Hepatocyte (in vitro differentiated cells): ENCODE measurements at regions not wholly inside any gene's neighbourhood (a gene's known extent, or its start where the extent isn't known, plus 50 kb on each side); places are given as distances from the start of the nearest gene placed in this dataset.

ENCODE experiments used
- DNase-seq: peaks from one replicate; pipeline ENCODE4 v3.0.0-alpha.2; 2016; ENCODE audit warnings: low spot score
- H2AFZ ChIP-seq: fragments of 200-600 bp; sonication (generic); 2 replicates; pipeline ENCODE4 v1.6.0; 2016; ENCODE audit warnings: antibody characterized with exemption, mild to moderate bottlenecking
- H3K27ac ChIP-seq: fragments of 200-600 bp; sonication (generic); 2 replicates; pipeline ENCODE4 v1.5.1; 2016; ENCODE audit warnings: mild to moderate bottlenecking
- H3K27me3 ChIP-seq: fragments of 200-600 bp; sonication (generic); 2 replicates; pipeline ENCODE4 v1.6.1; 2016
- H3K36me3 ChIP-seq: fragments of 200-600 bp; sonication (generic); replicated peaks from 2 replicates; pipeline ENCODE4 v1.5.1; 2016; ENCODE audit warnings: low read depth; ENCODE audit not compliant: insufficient read depth
- H3K4me1 ChIP-seq: fragments of 200-600 bp; sonication (generic); 2 replicates; pipeline ENCODE4 v1.5.1; 2016; ENCODE audit warnings: mild to moderate bottlenecking, moderate library complexity; ENCODE audit not compliant: insufficient read depth
- H3K4me2 ChIP-seq: fragments of 200-600 bp; sonication (generic); 2 replicates; pipeline ENCODE4 v1.6.0; 2016
- H3K4me3 ChIP-seq: fragments of 200-600 bp; sonication (generic); 2 replicates; pipeline ENCODE4 v1.5.1; 2016; ENCODE audit warnings: mild to moderate bottlenecking
- H3K79me2 ChIP-seq: fragments of 200-600 bp; sonication (generic); 2 replicates; pipeline ENCODE4 v1.6.0; 2017; ENCODE audit warnings: mild to moderate bottlenecking
- H3K9me2 ChIP-seq: fragments of 200-600 bp; sonication (generic); replicated peaks from 2 replicates; pipeline ENCODE4 v1.6.0; 2017; ENCODE audit warnings: mild to moderate bottlenecking; ENCODE audit not compliant: insufficient read depth
- H3K9me3 ChIP-seq: fragments of 200-600 bp; sonication (generic); 2 replicates; pipeline ENCODE4 v1.5.1; 2016; ENCODE audit warnings: low read depth, mild to moderate bottlenecking
- H4K20me1 ChIP-seq: fragments of 200-600 bp; sonication (generic); 2 replicates; pipeline ENCODE4 v1.6.0; 2016; ENCODE audit warnings: mild to moderate bottlenecking; ENCODE audit not compliant: insufficient read depth, poor library complexity, severe bottlenecking
- EZH2 ChIP-seq: fragments of 200-600 bp; sonication (generic); IDR thresholded peaks from 2 replicates; pipeline ENCODE4 v1.6.1; 2016; ENCODE audit warnings: antibody characterized with exemption, mild to moderate bottlenecking, borderline replicate concordance
- EZH2phosphoT487 ChIP-seq: fragments of 200-600 bp; sonication (generic); IDR thresholded peaks from one replicate; pipeline ENCODE4 v1.6.1; 2018; ENCODE audit warnings: antibody characterized with exemption, mild to moderate bottlenecking, low read depth, moderate library complexity; ENCODE audit not compliant: unreplicated experiment, severe bottlenecking
- WGBS: methylation state at CpG from one replicate; pipeline ENCODE4 v1.1.6; 2016; ENCODE audit warnings: low lambda C conversion rate; ENCODE audit errors: missing lambda C conversion rate; 5-methylcytosine and 5-hydroxymethylcytosine counted together
- TF ChIP-seq, protein P1 (sequence below): fragments of 200-600 bp; sonication (generic); IDR thresholded peaks from 2 replicates; pipeline ENCODE4 v1.5.1; 2016; ENCODE audit warnings: antibody characterized with exemption, mild to moderate bottlenecking; ENCODE audit not compliant: poor library complexity

GRCh38 chr10:89091496-89091895, 100.9 kb downstream of the FAS start:
- no peak overlapping the region for H3K27ac ChIP-seq
- H3K4me2 ChIP-seq, result no peak overlapping the region
- H3K79me2 ChIP-seq, result no peaks in the 10 kb centered on the region
- WGBS, result 87% methylated on average over 3 of the region's 3 CpGs
- no peaks in the 10 kb centered on the region for H3K36me3 ChIP-seq
- TF ChIP-seq, protein P1, sequence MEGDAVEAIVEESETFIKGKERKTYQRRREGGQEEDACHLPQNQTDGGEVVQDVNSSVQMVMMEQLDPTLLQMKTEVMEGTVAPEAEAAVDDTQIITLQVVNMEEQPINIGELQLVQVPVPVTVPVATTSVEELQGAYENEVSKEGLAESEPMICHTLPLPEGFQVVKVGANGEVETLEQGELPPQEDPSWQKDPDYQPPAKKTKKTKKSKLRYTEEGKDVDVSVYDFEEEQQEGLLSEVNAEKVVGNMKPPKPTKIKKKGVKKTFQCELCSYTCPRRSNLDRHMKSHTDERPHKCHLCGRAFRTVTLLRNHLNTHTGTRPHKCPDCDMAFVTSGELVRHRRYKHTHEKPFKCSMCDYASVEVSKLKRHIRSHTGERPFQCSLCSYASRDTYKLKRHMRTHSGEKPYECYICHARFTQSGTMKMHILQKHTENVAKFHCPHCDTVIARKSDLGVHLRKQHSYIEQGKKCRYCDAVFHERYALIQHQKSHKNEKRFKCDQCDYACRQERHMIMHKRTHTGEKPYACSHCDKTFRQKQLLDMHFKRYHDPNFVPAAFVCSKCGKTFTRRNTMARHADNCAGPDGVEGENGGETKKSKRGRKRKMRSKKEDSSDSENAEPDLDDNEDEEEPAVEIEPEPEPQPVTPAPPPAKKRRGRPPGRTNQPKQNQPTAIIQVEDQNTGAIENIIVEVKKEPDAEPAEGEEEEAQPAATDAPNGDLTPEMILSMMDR, result no peak
- TF ChIP-seq EZH2phosphoT487 (no peak), EZH2 (no peak)
- H3K27me3 ChIP-seq, result no peaks in the 10 kb centered on the region
- no peak overlapping the region for H2AFZ ChIP-seq
- no peak for DNase-seq
- no peaks in the 10 kb centered on the region for H3K9me2 ChIP-seq
- no peaks in the 10 kb centered on the region for H3K4me1 ChIP-seq
- no peak overlapping the region for H3K4me3 ChIP-seq
- H3K9me3 ChIP-seq, result no peaks in the 10 kb centered on the region
- no peaks in the 10 kb centered on the region for H4K20me1 ChIP-seq

DNA sequence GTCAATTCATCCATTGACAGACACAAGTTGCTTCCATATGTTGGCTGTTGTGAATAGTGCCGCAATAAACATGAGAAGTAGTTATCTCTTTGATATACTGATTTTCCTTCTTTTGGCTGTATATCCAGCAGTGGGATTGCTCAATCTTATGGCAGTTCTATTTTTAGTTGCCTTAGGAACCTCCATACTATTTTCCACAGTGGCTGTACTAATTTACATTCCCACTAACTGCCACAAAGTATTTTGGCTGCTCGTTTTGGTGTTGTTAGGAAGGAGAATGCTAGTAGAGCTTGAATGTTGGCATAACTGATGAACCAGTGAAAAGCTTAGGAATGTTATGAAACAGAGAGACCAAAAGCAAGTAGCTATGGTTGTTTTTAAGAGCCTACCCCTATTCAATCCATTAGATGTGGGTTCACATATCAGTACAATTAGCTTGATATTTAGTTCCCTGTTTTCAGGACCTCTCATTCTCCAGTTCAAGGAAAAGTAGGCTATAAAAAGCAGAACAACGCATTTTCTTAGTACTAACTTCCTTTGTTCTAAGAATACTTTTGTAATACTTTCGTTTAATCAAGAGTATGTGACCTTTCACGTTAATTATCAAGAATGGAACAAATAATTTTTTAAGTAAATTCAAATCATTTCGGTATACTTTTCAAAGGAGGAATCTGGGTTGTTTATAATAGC, 100.3 kb downstream of the FAS start:
- no peak for TF ChIP-seq EZH2
- TF ChIP-seq, protein P1, result no peak
- no peak for TF ChIP-seq EZH2phosphoT487
- no peak overlapping the region for H3K4me3 ChIP-seq
- H3K36me3 ChIP-seq, result no peaks in the 10 kb centered on the region
- no peak overlapping the region for H2AFZ ChIP-seq
- WGBS, result 79% methylated on average over 6 of the region's 6 CpGs
- no peak overlapping the region for H3K4me2 ChIP-seq
- no peaks in the 10 kb centered on the region for H4K20me1 ChIP-seq
- DNase-seq, result no peak
- H3K9me2 ChIP-seq, result no peaks in the 10 kb centered on the region
- no peak overlapping the region for H3K27ac ChIP-seq
- H3K27me3 ChIP-seq, result no peaks in the 10 kb centered on the region
- no peaks in the 10 kb centered on the region for H3K9me3 ChIP-seq
- H3K79me2 ChIP-seq, result no peaks in the 10 kb centered on the region
- H3K4me1 ChIP-seq, result no peaks in the 10 kb centered on the region

DNA sequence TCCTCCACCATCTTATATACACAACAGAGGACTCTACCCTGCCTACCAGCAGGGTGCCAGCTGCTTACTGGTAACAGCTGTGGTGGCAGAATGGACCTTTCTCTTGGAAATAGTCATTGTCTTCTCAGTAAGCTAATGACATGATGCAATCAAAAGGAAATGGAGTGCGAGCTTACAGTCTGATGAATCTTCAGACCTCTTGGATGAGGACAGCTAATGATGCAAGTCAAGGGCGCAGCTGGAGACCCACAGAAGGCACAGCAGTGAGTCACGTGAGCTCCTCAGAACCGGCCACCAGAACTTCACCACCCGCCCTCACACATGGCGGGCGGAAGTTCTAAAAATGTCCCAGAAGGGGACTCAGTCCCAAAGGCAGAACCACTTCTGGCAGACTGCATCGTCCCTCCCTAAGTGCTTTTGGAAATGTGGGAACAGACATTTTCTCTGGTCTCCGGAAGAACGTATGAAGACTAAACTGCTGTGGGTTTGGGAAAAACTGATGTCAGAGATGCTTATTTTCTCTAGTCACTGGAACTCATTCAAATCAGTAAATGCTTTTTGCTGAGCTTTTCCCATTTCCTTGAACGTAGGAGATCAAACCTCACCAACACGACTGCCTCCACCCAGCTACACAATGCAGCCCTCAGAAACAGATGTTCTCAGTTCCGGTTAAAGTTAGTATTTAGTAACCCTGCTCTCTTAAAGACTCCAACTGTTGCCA, 96.4 kb downstream of the FAS start:
- H3K36me3 ChIP-seq, result no peaks in the 10 kb centered on the region
- H2AFZ ChIP-seq, result no peak overlapping the region
- H3K27me3 ChIP-seq, result no peaks in the 10 kb centered on the region
- no peaks in the 10 kb centered on the region for H3K9me2 ChIP-seq
- no peaks in the 10 kb centered on the region for H3K4me1 ChIP-seq
- TF ChIP-seq, protein P1, result no peak
- TF ChIP-seq EZH2phosphoT487 (no peak), EZH2 (no peak)
- no peaks in the 10 kb centered on the region for H3K9me3 ChIP-seq
- no peaks in the 10 kb centered on the region for H4K20me1 ChIP-seq
- 86% methylated on average over 13 of the region's 13 CpGs for WGBS
- H3K27ac ChIP-seq, result peak overlapping the region; percentile 35
- H3K79me2 ChIP-seq, result no peaks in the 10 kb centered on the region
- H3K4me2 ChIP-seq, result no peak overlapping the region
- DNase-seq, result no peak
- H3K4me3 ChIP-seq, result no peak overlapping the region
